Testis (tissue), 2 donors: ENCODE measurements at regions not wholly inside any gene's neighbourhood (a gene's known extent, or its start where the extent isn't known, plus 50 kb on each side); places are given as distances from the start of the nearest gene placed in this dataset.

Source experiments
- DNase-seq: peaks from one replicate; pipeline ENCODE4 v3.0.0-alpha.2; 2019
- H3K27ac ChIP-seq, 2 donors: fragments of 200-600 bp; sonication (generic); one replicate each; pipeline ENCODE4 v1.5.1; 2019
- H3K27me3 ChIP-seq: fragments of 200-600 bp; sonication (generic); one replicate; pipeline ENCODE4 v1.5.1; 2019
- H3K36me3 ChIP-seq: fragments of 200-600 bp; sonication (generic); one replicate; pipeline ENCODE4 v1.5.1; 2017; ENCODE audit warnings: low read depth; ENCODE audit errors: missing control alignments
- H3K4me1 ChIP-seq: fragments of 200-600 bp; sonication (generic); one replicate; pipeline ENCODE4 v1.5.1; 2019
- H3K4me3 ChIP-seq, 2 donors: fragments of 200-600 bp; sonication (generic); one replicate each; pipeline ENCODE4 v1.5.1; 2017 to 2019
- H3K9me3 ChIP-seq: fragments of 200-600 bp; sonication (generic); one replicate; pipeline ENCODE4 v1.5.1; 2017
- CTCF ChIP-seq, 3 experiments: fragments of 450-650 bp in 2 of 3; fragments of 200-600 bp in 1 of 3; sonication (generic) in 1 of 3; IDR thresholded peaks; one replicate each; pipeline ENCODE4 v1.5.1; 2016 to 2019; ENCODE audit warnings: antibody characterized with exemption in 3 of 3, mild to moderate bottlenecking in 2 of 3, moderate library complexity in 1 of 3
- POLR2A ChIP-seq: fragments of 450-650 bp; IDR thresholded peaks from one replicate; pipeline ENCODE4 v1.6.1; 2017; ENCODE audit warnings: antibody characterized with exemption, mild to moderate bottlenecking, moderate library complexity
- WGBS, 2 donors: methylation state at CpG; one replicate each; pipeline ENCODE4 v1.1.5; 2018; 5-methylcytosine and 5-hydroxymethylcytosine counted together
- intact Hi-C: fragments of 100-400 bp; cut with DNase I; formaldehyde crosslinking; loops from one replicate; pipeline ENCODE4 v1.15.1; 2023; ENCODE audit warnings: low total_unique reads

GRCh38 chr2:34204560-34204959 is 605.5 kb upstream of the FAM98A start:
- Histone ChIP-seq H3K9me3 (no peaks in the 10 kb centered on the region), H3K4me3 (no peak overlapping the region), H3K4me1 (no peaks in the 10 kb centered on the region), H3K27me3 (no peaks in the 10 kb centered on the region), H3K36me3 (no peaks in the 10 kb centered on the region), H3K27ac (no peak overlapping the region)
- intact Hi-C loops, result no loop called here
- no peak for TF ChIP-seq CTCF (IDR thresholded peaks at IDR 0.05)
- TF ChIP-seq POLR2A, result no peak
- DNase-seq, result no peak
- WGBS, 2 donors, result 86 to 100% methylated on average over 1 of the region's 1 CpG

- H3K36me3 ChIP-seq, result no peaks in the 10 kb centered on the region
- no peaks in the 10 kb centered on the region for H3K4me1 ChIP-seq
- WGBS, 2 donors, result 81% methylated on average over 1 of the region's 1 CpG
- no peaks in the 10 kb centered on the region for H3K9me3 ChIP-seq
- no peak overlapping the region for H3K27ac ChIP-seq
- intact Hi-C loops, result no loop called here
- TF ChIP-seq CTCF (IDR thresholded peaks at IDR 0.05) (no peak), POLR2A (no peak)
- no peak for DNase-seq
- H3K27me3 ChIP-seq, result no peaks in the 10 kb centered on the region
- H3K4me3 ChIP-seq, result no peak overlapping the region
Measured at GRCh38 chr2:34201099-34201498, 602.0 kb upstream of the FAM98A start.

GRCh38 chr2:34199971-34200370 is 600.9 kb upstream of the FAM98A start:
- intact Hi-C loops, result no loop called here
- Histone ChIP-seq H3K4me3 (no peak overlapping the region), H3K9me3 (no peaks in the 10 kb centered on the region), H3K4me1 (no peaks in the 10 kb centered on the region), H3K27ac (no peak overlapping the region), H3K27me3 (no peaks in the 10 kb centered on the region), H3K36me3 (no peaks in the 10 kb centered on the region)
- DNase-seq, result no peak
- TF ChIP-seq POLR2A, result no peak
- no peak for TF ChIP-seq CTCF (IDR thresholded peaks at IDR 0.05)

- intact Hi-C loops, result no loop called here
- no peaks in the 10 kb centered on the region for H3K27me3 ChIP-seq
- H3K4me3 ChIP-seq, result no peak overlapping the region
- TF ChIP-seq POLR2A (no peak), CTCF (IDR thresholded peaks at IDR 0.05) (no peak)
- no peaks in the 10 kb centered on the region for H3K4me1 ChIP-seq
- H3K27ac ChIP-seq, result no peak overlapping the region
- no peaks in the 10 kb centered on the region for H3K9me3 ChIP-seq
- no peak for DNase-seq
- WGBS, 2 donors, result 84 to 88% methylated on average over 3 of the region's 3 CpGs
- H3K36me3 ChIP-seq, result no peaks in the 10 kb centered on the region
Measured at GRCh38 chr2:34193164-34193563, 594.1 kb upstream of the FAM98A start.

- intact Hi-C loops, result no loop called here
- Histone ChIP-seq H3K4me3 (no peak overlapping the region), H3K27ac (no peak overlapping the region), H3K36me3 (no peaks in the 10 kb centered on the region), H3K9me3 (no peaks in the 10 kb centered on the region), H3K27me3 (no peaks in the 10 kb centered on the region), H3K4me1 (no peaks in the 10 kb centered on the region)
- WGBS, 2 donors, result 59 to 64% methylated on average over 6 of the region's 6 CpGs
- DNase-seq, result no peak
- TF ChIP-seq POLR2A (no peak), CTCF (IDR thresholded peaks at IDR 0.05) (no peak)
Measured at GRCh38 chr2:34188464-34189303, 589.6 kb upstream of the FAM98A start.
